ENCODE measurements at regions not wholly inside any gene's neighbourhood (a gene's known extent, or its start where the extent isn't known, plus 50 kb on each side); places are given as distances from the start of the nearest gene placed in this dataset.

GRCh38 chr6:110537208-110538123 is 61.1 kb upstream of the SLC22A16 start:
- peak; percentile 54 for DNase-seq

DNA sequence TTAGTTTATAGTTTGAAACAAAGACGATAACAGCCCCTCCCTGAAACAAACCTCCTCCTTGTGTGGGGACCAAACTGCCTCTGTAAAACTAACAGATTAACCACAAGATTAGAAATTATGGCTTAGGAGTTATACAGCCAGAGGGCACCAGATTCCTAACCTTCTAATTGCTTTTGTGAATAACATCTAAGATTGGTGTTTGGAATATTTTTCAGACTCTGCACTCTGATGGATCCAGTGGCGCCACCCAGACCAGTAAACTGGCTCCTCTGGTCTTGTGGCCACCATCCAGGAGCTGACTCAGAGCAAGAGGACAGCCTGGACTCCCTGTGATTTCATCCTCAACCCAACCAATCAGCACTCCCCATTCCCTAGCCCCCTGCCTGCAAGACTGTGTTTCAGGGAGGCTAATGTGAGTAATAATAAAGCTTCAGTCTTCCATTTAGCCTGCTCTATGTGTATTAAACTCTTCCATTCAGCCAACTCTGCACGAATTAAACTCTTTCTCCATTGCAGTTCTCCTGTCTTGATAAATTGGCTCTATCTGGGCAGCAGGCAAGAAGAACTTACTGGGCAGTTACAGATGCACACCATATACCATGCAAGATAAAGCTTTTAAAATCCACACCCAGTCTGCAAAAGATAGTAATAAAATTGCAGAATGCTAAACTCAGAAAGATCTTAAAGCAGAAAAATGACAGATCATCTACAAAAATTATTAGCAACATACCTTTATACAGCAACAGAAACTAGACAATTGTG is 58.5 kb upstream of the SLC22A16 start:
- DNase-seq, result peak; percentile 51

- DNase-seq, result no peak
Observed at GRCh38 chr6:110532431-110532830, 56.0 kb upstream of the SLC22A16 start.

DNA sequence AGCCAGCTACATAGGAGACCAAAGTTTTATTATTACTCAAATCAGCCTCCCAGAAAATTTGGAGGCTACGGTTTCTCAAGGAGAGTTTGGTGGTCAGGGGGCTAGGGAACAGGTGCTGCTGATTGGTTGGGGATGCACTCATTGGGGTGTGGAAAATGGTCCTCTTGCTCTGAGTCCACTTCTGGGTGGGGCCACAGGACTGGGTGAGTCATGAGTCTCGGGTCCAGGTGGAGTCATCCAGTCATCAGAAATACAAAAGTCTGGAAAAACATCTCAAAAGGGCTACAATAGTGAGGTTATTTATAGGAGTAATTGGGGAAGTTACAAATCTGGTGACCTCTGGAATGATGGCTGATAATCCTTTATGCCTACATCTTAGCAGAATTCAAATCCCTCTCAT is 54.3 kb upstream of the SLC22A16 start:
- no peak for DNase-seq

DNA sequence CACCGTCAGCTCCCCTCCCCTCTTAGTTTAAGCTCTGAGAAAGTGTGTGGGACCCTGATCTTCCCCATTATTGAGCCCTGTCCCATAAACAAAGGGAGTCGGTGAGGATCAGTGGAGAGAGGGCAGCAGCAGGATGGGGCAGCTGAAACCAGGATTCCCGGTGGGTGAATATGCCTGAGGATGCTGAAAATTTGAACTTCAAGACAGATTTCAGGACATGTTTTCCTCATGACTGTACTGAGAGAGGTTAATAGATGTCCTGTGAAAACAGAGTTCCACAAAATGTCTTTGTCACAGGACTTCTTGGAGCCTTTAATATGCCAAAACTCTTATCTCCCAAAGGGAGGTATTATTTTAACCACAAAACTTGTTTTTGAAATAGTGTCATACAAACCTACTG is 53.5 kb upstream of the SLC22A16 start:
- DNase-seq, result peak; percentile 23

GRCh38 chr6:110529355-110529754 is 52.9 kb upstream of the SLC22A16 start:
- peak; percentile 70 for DNase-seq

DNA sequence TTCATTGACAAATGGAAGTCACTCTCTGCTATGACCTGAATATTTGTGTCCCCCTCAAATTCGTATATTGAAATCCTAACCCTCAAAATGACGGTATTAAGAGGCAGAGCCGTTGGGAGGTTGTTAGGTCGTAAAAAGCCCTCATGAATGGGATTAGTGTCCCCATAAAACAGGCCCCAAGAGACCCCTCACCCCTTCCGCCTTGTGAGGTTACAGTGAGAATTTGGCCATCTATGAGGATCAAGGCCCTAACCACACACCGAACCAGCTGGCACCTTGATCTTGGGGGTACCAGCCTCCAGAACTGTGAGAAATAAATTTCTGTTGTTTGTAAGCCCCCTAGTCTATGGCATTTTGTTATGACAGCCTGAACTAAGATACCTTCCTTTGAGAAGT is 52.5 kb upstream of the SLC22A16 start:
- DNase-seq, result no peak

- DNase-seq, result peak; percentile 91
Observed at GRCh38 chr6:110528101-110528929, 51.9 kb upstream of the SLC22A16 start.

DNA sequence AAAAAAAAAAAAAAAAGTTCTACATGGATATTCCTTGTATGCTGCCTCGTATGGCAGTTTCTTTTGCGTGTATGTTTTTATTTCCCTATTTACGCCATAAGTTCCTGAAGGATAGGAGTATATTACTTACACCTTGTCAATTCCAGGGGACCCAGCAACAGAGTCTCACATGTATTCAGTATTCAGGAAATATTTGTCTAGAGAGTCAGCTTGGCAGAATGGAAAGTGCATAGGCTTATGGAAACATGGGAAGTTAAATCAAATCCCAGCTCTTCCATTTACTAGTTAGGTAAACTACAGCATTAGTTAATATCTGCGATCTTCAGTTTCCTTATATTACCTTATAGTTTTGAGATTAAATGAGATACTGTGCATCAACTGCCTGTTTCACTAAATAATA is 51.1 kb upstream of the SLC22A16 start:
- DNase-seq, result no peak

- no peak for DNase-seq
Observed at GRCh38 chr6:110526726-110527125, 50.3 kb upstream of the SLC22A16 start.
